OCI-LY3 (cell line): ENCODE measurements at regions not wholly inside any gene's neighbourhood (a gene's known extent, or its start where the extent isn't known, plus 50 kb on each side); places are given as distances from the start of the nearest gene placed in this dataset.

Experiments used
- CTCF ChIP-seq: fragments of 200-600, 300-600 bp; sonication (generic); IDR thresholded peaks from 2 replicates; pipeline ENCODE4 v1.5.1; 2014; ENCODE audit warnings: antibody characterized with exemption, low read length, low read depth
- EZH2phosphoT487 ChIP-seq: fragments of 200-600 bp; shearing (Covaris generic); IDR thresholded peaks from 2 replicates; pipeline ENCODE4 v1.6.1; 2018; ENCODE audit warnings: antibody characterized with exemption, mixed run types, low read depth

GRCh38 chr22:48505891-48506290 lies 1321.8 kb downstream of the BRD1 start:
- no peak for TF ChIP-seq CTCF
- no peak for TF ChIP-seq EZH2phosphoT487
